Endodermal cell (in vitro differentiated cells): ENCODE measurements at regions not wholly inside any gene's neighbourhood (a gene's known extent, or its start where the extent isn't known, plus 50 kb on each side); places are given as distances from the start of the nearest gene placed in this dataset.
A peak's percentile ranks its signal among the peaks of the same experiment; 100 is the strongest.

Experiments
- DNase-seq: peaks from one replicate; pipeline ENCODE4 v3.0.0-alpha.2; 2017
- H3K27ac ChIP-seq: 2 replicates; pipeline ENCODE4 v1.5.1; 2013; ENCODE audit warnings: mild to moderate bottlenecking, low read depth, low read length, moderate library complexity
- H3K27me3 ChIP-seq: 2 replicates; pipeline ENCODE4 v1.6.1; 2013; ENCODE audit warnings: mild to moderate bottlenecking, low read length, moderate library complexity; ENCODE audit not compliant: insufficient read depth, control insufficient read depth, poor library complexity, severe bottlenecking
- H3K36me3 ChIP-seq: 2 replicates; pipeline ENCODE4 v1.7.0; 2013; ENCODE audit warnings: mild to moderate bottlenecking, low read length, moderate library complexity; ENCODE audit not compliant: control insufficient read depth, insufficient read depth
- H3K4me1 ChIP-seq: one replicate; pipeline ENCODE4 v1.7.0; 2013; ENCODE audit warnings: low read length; ENCODE audit not compliant: control insufficient read depth, insufficient read depth
- H3K4me3 ChIP-seq: 2 replicates; pipeline ENCODE4 v1.5.1; 2013; ENCODE audit warnings: mild to moderate bottlenecking, low read length, moderate library complexity
- H3K9ac ChIP-seq: 2 replicates; pipeline ENCODE4 v1.6.1; 2013; ENCODE audit warnings: mild to moderate bottlenecking, low read length, moderate library complexity; ENCODE audit not compliant: poor library complexity, severe bottlenecking; ENCODE audit errors: extremely low read depth
- H3K9me3 ChIP-seq: 2 replicates; pipeline ENCODE4 v1.6.1; 2013; ENCODE audit warnings: mild to moderate bottlenecking, low read length, moderate library complexity; ENCODE audit not compliant: control insufficient read depth
- H3K27ac Mint-ChIP-seq: 2 replicates; pipeline ENCODE4 v1.8.0; 2020; ENCODE audit warnings: mixed read lengths
- H3K27me3 Mint-ChIP-seq: 2 replicates; pipeline ENCODE4 v1.8.0; 2021; ENCODE audit warnings: mild to moderate bottlenecking, mixed read lengths; ENCODE audit not compliant: insufficient read depth
- H3K36me3 Mint-ChIP-seq: 2 replicates; pipeline ENCODE4 v1.8.0; 2020; ENCODE audit warnings: low read depth, mixed read lengths
- H3K4me1 Mint-ChIP-seq: 2 replicates; pipeline ENCODE4 v1.8.0; 2020; ENCODE audit warnings: mixed read lengths
- H3K4me3 Mint-ChIP-seq: 2 replicates; pipeline ENCODE4 v1.8.0; 2020; ENCODE audit warnings: mild to moderate bottlenecking, moderate library complexity, mixed read lengths
- H3K9me3 Mint-ChIP-seq: 2 replicates; pipeline ENCODE4 v1.8.0; 2020; ENCODE audit warnings: mild to moderate bottlenecking, mixed read lengths
- CTCF ChIP-seq: fragments of 200-600 bp; sonication (generic); conservative IDR thresholded peaks from 2 replicates; pipeline ENCODE4 v1.5.0; 2021; ENCODE audit warnings: antibody characterized with exemption, mild to moderate bottlenecking
- WGBS, 2 experiments: methylation state at CpG; one replicate each; pipeline versions ENCODE4 v1.1.5 to v1.1.7; 2013; ENCODE audit warnings: missing lambda C conversion rate in 2 of 2, mixed read lengths in 1 of 2; ENCODE audit not compliant: insufficient coverage in 1 of 2, insufficient read length in 1 of 2; 5-methylcytosine and 5-hydroxymethylcytosine counted together

DNA sequence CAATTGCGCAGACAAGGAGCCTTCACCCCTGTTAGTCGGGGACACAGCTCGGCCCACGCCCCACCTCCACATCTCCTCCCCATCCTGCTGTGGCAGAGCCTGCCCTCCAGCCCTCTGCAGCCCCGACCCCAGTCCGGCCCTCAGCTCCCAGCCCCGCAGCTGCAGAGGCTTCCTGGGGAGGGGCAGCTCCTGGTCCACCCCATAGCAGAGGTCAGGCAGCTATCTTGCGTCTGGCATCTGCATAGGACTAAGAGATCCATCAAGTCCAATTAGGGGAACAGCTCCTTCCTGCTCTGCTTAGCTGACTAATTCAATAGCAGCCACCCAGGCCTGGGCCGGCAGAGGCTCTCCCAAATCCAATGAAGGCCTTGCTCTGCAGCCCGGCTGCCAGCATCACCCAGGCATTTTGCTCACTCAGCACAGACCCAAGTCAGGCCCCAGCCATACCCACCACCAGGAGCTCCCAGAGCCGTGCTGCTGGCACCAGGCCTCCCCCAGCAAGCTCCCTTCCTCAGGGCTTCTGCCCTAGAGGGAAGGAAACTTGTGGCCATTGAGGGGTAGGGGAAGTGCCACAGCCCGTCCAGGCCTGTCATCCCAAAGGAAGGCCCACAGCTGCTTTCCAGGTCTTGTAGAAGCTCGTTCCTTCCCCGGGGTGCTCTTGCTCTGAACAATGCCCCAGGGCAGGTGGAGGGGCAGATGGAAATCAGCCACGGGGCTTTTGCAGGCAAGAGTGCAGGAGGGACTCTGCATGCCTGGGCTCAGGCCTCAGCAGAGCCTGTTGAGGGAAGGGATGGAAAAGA is 106.2 kb upstream of the RET start:
- TF ChIP-seq CTCF = no peak
- peaks cover 5% of the 10 kb centered on the region for H3K4me1 Mint-ChIP-seq
- Histone ChIP-seq H3K9ac (no peak overlapping the region), H3K27ac (no peak overlapping the region), H3K27me3 (no peaks in the 10 kb centered on the region), H3K4me3 (no peak overlapping the region), H3K9me3 (no peaks in the 10 kb centered on the region), H3K4me1 (no peaks in the 10 kb centered on the region), H3K36me3 (no peaks in the 10 kb centered on the region)
- no peak overlapping the region for H3K4me3 Mint-ChIP-seq
- H3K27me3 Mint-ChIP-seq = no peaks in the 10 kb centered on the region
- no peak overlapping the region for H3K27ac Mint-ChIP-seq
- WGBS, 2 experiments = 90% methylated on average over 10 to 15 of the region's 15 CpGs
- H3K36me3 Mint-ChIP-seq = no peaks in the 10 kb centered on the region
- peak; percentile 38 for DNase-seq
- H3K9me3 Mint-ChIP-seq = no peaks in the 10 kb centered on the region

DNA sequence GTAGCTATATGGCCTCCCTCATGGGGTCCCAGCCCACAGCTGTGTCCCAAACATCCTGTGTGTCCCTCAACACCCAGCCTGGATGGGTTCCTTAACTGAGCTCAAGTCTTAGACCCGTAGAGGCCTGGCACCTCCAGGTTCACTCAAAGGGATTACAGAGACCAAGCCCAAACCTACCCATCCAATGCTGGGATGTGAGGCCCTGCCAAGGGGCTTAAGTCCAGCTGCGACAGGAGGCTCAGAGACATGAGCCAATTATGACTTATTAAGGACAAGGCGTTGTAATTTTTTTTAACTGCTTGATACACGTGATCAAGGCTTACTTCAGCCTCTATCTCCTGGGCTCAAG is 105.6 kb upstream of the RET start:
- Mint-ChIP-seq H3K4me1 (peaks cover 5% of the 10 kb centered on the region), H3K9me3 (no peaks in the 10 kb centered on the region), H3K4me3 (no peak overlapping the region), H3K36me3 (no peaks in the 10 kb centered on the region), H3K27ac (no peak overlapping the region), H3K27me3 (no peaks in the 10 kb centered on the region)
- DNase-seq = no peak
- no peak for TF ChIP-seq CTCF
- Histone ChIP-seq H3K27ac (no peak overlapping the region), H3K9ac (no peak overlapping the region), H3K36me3 (no peaks in the 10 kb centered on the region), H3K4me1 (no peaks in the 10 kb centered on the region), H3K4me3 (no peak overlapping the region), H3K27me3 (no peaks in the 10 kb centered on the region), H3K9me3 (no peaks in the 10 kb centered on the region)
- WGBS, 2 experiments = 78 to 87% methylated on average over 3 to 4 of the region's 4 CpGs

- Histone ChIP-seq H3K27ac (no peak overlapping the region), H3K36me3 (no peaks in the 10 kb centered on the region), H3K27me3 (no peaks in the 10 kb centered on the region), H3K9me3 (no peaks in the 10 kb centered on the region), H3K4me1 (no peaks in the 10 kb centered on the region), H3K9ac (no peak overlapping the region), H3K4me3 (no peak overlapping the region)
- no peak for DNase-seq
- no peaks in the 10 kb centered on the region for H3K9me3 Mint-ChIP-seq
- no peak for TF ChIP-seq CTCF
- peaks cover 5% of the 10 kb centered on the region for H3K4me1 Mint-ChIP-seq
- no peak overlapping the region for H3K27ac Mint-ChIP-seq
- no peaks in the 10 kb centered on the region for H3K36me3 Mint-ChIP-seq
- no peak overlapping the region for H3K4me3 Mint-ChIP-seq
- 90 to 93% methylated on average over 5 to 6 of the region's 6 CpGs for WGBS, 2 experiments
- H3K27me3 Mint-ChIP-seq = no peaks in the 10 kb centered on the region
Measured at GRCh38 chr10:42972946-42973345, 103.9 kb upstream of the RET start.
